ENCODE measurements at regions not wholly inside any gene's neighbourhood (a gene's known extent, or its start where the extent isn't known, plus 50 kb on each side); places are given as distances from the start of the nearest gene placed in this dataset.

GRCh38 chr12:107339487-107339886 lies 246.1 kb upstream of the CRY1 start:
- TF ChIP-seq ZNF580 (CRISPR knock-in tag; IDR thresholded peaks at IDR 0.05; ENCODE audit: borderline replicate concordance, low read depth) (no peak), ZNF124 (CRISPR knock-in tag; IDR thresholded peaks at IDR 0.05) (no peak), POLR2A (IDR thresholded peaks at IDR 0.05; ENCODE audit: insufficient read depth in 1 of 2, low read depth in 2 of 2, low read length in 2 of 2) (no peak), CREM (IDR thresholded peaks at IDR 0.05) (no peak), CREM (CRISPR knock-in tag; IDR thresholded peaks at IDR 0.05) (no peak), KLF9 (CRISPR knock-in tag; IDR thresholded peaks at IDR 0.05; ENCODE audit: low read depth) (no peak), RNF2 (conservative IDR thresholded peaks at IDR 0.05; ENCODE audit: low read depth) (no peak), CTCF (CRISPR knock-in tag; IDR thresholded peaks at IDR 0.05) (no peak), PHF5A (CRISPR knock-in tag; IDR thresholded peaks at IDR 0.05; ENCODE audit: low read depth, unreplicated experiment) (no peak), ZNF383 (CRISPR knock-in tag; IDR thresholded peaks at IDR 0.05; ENCODE audit: borderline replicate concordance) (no peak), RBFOX2 (IDR thresholded peaks at IDR 0.05; ENCODE audit: low read depth, low read length) (no peak), ZSCAN29 (CRISPR knock-in tag; conservative IDR thresholded peaks at IDR 0.05) (no peak)
